SK-N-SH (cell line): ENCODE measurements at regions not wholly inside any gene's neighbourhood (a gene's known extent, or its start where the extent isn't known, plus 50 kb on each side); places are given as distances from the start of the nearest gene placed in this dataset.

Experiments
- CTCF ChIA-PET: fragments of 300-600, 350-600 bp; formaldehyde crosslinking; extraction: SDS; loops from one replicate; lab custom pipeline; 2021; lab: Yijun Ruan, JAX
- POLR2A ChIA-PET: fragments of 350-600 bp; sonication (Branson Sonifier 250); formaldehyde crosslinking; extraction: SDS; loops from one replicate; lab custom pipeline; 2020; ENCODE audit warnings: antibody characterized with exemption, inconsistent platforms; lab: Yijun Ruan, JAX
- DNase-seq: peaks from one replicate; pipeline ENCODE4 v3.0.0; 2012
- H2AFZ ChIP-seq: fragments of 200-600 bp; sonication (generic); 2 replicates; pipeline ENCODE4 v1.8.1; 2016; ENCODE audit warnings: antibody characterized with exemption, mild to moderate bottlenecking, low read depth
- H3F3A ChIP-seq: fragments of 200-600 bp; sonication (generic); replicated peaks from 2 replicates; pipeline ENCODE3; 2016; ENCODE audit warnings: antibody characterized with exemption, mild to moderate bottlenecking; ENCODE audit not compliant: insufficient read depth
- H3K27ac ChIP-seq, 2 experiments: fragments of 200-500 bp in 1 of 2; fragments of 200-600 bp in 1 of 2; sonication (Bioruptor generic) in 1 of 2; sonication (generic), shearing (Covaris generic) in 1 of 2; 2 replicates each; pipeline versions ENCODE4 v1.5.1 to v1.6.1; 2014 to 2016; ENCODE audit warnings: low read depth in 2 of 2, inconsistent platforms in 1 of 2, low read length in 1 of 2, mild to moderate bottlenecking in 1 of 2, mixed read lengths in 1 of 2
- H3K27me3 ChIP-seq: fragments of 200-600 bp; sonication (generic), shearing (Covaris generic); 2 replicates; pipeline ENCODE4 v1.6.1; 2016; ENCODE audit warnings: mixed run types; ENCODE audit not compliant: insufficient read depth
- H3K36me3 ChIP-seq, 2 experiments: fragments of 200-500 bp in 1 of 2; fragments of 200-600 bp in 1 of 2; sonication (Bioruptor generic) in 1 of 2; sonication (generic) in 1 of 2; replicated peaks in 1 of 2; 2 replicates each; pipeline versions ENCODE3 to v1.5.1; 2014 to 2016; ENCODE audit warnings: low read length in 1 of 2, mild to moderate bottlenecking in 1 of 2; ENCODE audit not compliant: insufficient read depth in 2 of 2, control insufficient read depth in 1 of 2
- H3K4me1 ChIP-seq, 2 experiments: fragments of 200-500 bp in 1 of 2; fragments of 200-600 bp in 1 of 2; sonication (Bioruptor generic) in 1 of 2; sonication (generic), shearing (Covaris generic) in 1 of 2; 2 replicates each; pipeline versions ENCODE4 v1.5.1 to v1.6.1; 2014 to 2016; ENCODE audit warnings: low read depth in 1 of 2, low read length in 1 of 2, mixed run types in 1 of 2; ENCODE audit not compliant: insufficient read depth in 2 of 2, control insufficient read depth in 1 of 2
- H3K4me2 ChIP-seq: fragments of 200-600 bp; sonication (generic), shearing (Covaris generic); 2 replicates; pipeline ENCODE4 v1.6.1; 2017; ENCODE audit warnings: mixed run types
- H3K4me3 ChIP-seq, 2 experiments: fragments of 200-500 bp in 1 of 2; fragments of 200-600 bp in 1 of 2; sonication (Bioruptor generic) in 1 of 2; sonication (generic), shearing (Covaris generic) in 1 of 2; 2 replicates each; pipeline versions ENCODE4 v1.5.1 to v1.8.1; 2014 to 2016; ENCODE audit warnings: low read depth in 2 of 2, inconsistent platforms in 1 of 2, low read length in 1 of 2, mild to moderate bottlenecking in 1 of 2, mixed read lengths in 1 of 2, moderate library complexity in 1 of 2
- H3K79me2 ChIP-seq: fragments of 200-600 bp; sonication (generic); 2 replicates; pipeline ENCODE4 v1.8.1; 2017; ENCODE audit warnings: mild to moderate bottlenecking; ENCODE audit not compliant: insufficient read depth
- H3K9ac ChIP-seq: fragments of 200-600 bp; sonication (generic); 2 replicates; pipeline ENCODE4 v1.6.1; 2017; ENCODE audit warnings: mixed run types
- H3K9me2 ChIP-seq: fragments of 200-600 bp; sonication (generic); 2 replicates; pipeline ENCODE4 v1.6.1; 2017; ENCODE audit warnings: mixed run types
- H3K9me3 ChIP-seq: fragments of 200-600 bp; sonication (generic); 2 replicates; pipeline ENCODE4 v1.6.1; 2017; ENCODE audit warnings: mixed run types, mild to moderate bottlenecking, moderate library complexity
- H4K20me1 ChIP-seq: fragments of 200-600 bp; sonication (generic); 2 replicates; pipeline ENCODE4 v1.6.1; 2017; ENCODE audit warnings: mild to moderate bottlenecking, mixed run types; ENCODE audit not compliant: insufficient read depth
- FOSL2 ChIP-seq: IDR thresholded peaks from 2 replicates; pipeline ENCODE4 v1.4.0; 2012; ENCODE audit warnings: low read depth, mild to moderate bottlenecking, moderate library complexity, borderline replicate concordance
- FOXM1 ChIP-seq: IDR thresholded peaks from 2 replicates; pipeline ENCODE4 v1.4.0; 2012; ENCODE audit warnings: low read depth, mild to moderate bottlenecking
- GATA2 ChIP-seq: sonication (generic); formaldehyde crosslinking; IDR thresholded peaks from 2 replicates; pipeline ENCODE4 v1.5.0; 2020; ENCODE audit warnings: mild to moderate bottlenecking, missing genetic modification reagents
- IRF3 ChIP-seq: fragments of 150-350 bp; IDR thresholded peaks from 2 replicates; pipeline ENCODE4 v1.6.1; 2016; ENCODE audit warnings: mild to moderate bottlenecking, low read depth, low read length
- MEF2A ChIP-seq: IDR thresholded peaks from 2 replicates; pipeline ENCODE4 v1.4.0; 2012; ENCODE audit warnings: low read depth, borderline replicate concordance
- NRF1 ChIP-seq: IDR thresholded peaks from 2 replicates; pipeline ENCODE4 v1.6.1; 2012; ENCODE audit warnings: low read depth, mild to moderate bottlenecking, low read length
- PBX3 ChIP-seq: IDR thresholded peaks from 2 replicates; pipeline ENCODE4; 2012
- POLR2AphosphoS5 ChIP-seq: IDR thresholded peaks from 2 replicates; pipeline ENCODE4 v1.6.1; 2012; ENCODE audit warnings: low read depth, low read length
- RFX5 ChIP-seq: IDR thresholded peaks from 2 replicates; pipeline ENCODE4 v1.6.1; 2012; ENCODE audit warnings: mild to moderate bottlenecking, improper control_type of control experiment, low read length
- RXRA ChIP-seq: IDR thresholded peaks from 2 replicates; pipeline ENCODE4 v1.4.0; 2012; ENCODE audit warnings: low read depth, mild to moderate bottlenecking, borderline replicate concordance
- SMC3 ChIP-seq: IDR thresholded peaks from 2 replicates; pipeline ENCODE4 v1.6.1; 2012; ENCODE audit warnings: low read depth, low read length, improper control_type of control experiment
- TEAD4 ChIP-seq: IDR thresholded peaks from 2 replicates; pipeline ENCODE4 v1.4.0; 2012; ENCODE audit warnings: mild to moderate bottlenecking, borderline replicate concordance; ENCODE audit not compliant: insufficient read depth
- ZBTB33 ChIP-seq: IDR thresholded peaks from 2 replicates; pipeline ENCODE4 v1.4.0; 2012; ENCODE audit warnings: low read depth, borderline replicate concordance
- WGBS: methylation state at CpG from one replicate; pipeline ENCODE4 v1.1.6; 2017; ENCODE audit warnings: low lambda C conversion rate; 5-methylcytosine and 5-hydroxymethylcytosine counted together
- TF ChIP-seq, protein P1 (sequence below): IDR thresholded peaks from 2 replicates; pipeline ENCODE4 v1.6.1; 2012; ENCODE audit warnings: mild to moderate bottlenecking, low read depth, low read length, moderate library complexity
- TF ChIP-seq, protein P2 (sequence below): IDR thresholded peaks from 2 replicates; pipeline ENCODE4 v1.4.0; 2012; ENCODE audit warnings: low read depth, borderline replicate concordance

- Histone ChIP-seq H3K36me3 (no peaks in the 10 kb centered on the region), H3K27ac (no peak overlapping the region), H3K9me3 (no peaks in the 10 kb centered on the region), H3K27me3 (no peaks in the 10 kb centered on the region), H3F3A (no peaks in the 10 kb centered on the region), H3K9me2 (no peaks in the 10 kb centered on the region), H3K9ac (no peak overlapping the region), H2AFZ (no peak overlapping the region), H4K20me1 (no peaks in the 10 kb centered on the region), H3K4me3 (no peak overlapping the region), H3K79me2 (no peaks in the 10 kb centered on the region), H3K4me2 (no peak overlapping the region), H3K4me1 (no peaks in the 10 kb centered on the region)
- ChIA-PET CTCF (no interaction called here), POLR2A (no interaction called here)
- no peak for DNase-seq
- TF ChIP-seq RFX5: no peak
- TF ChIP-seq TEAD4: no peak
- TF ChIP-seq SMC3: no peak
- no peak for TF ChIP-seq IRF3
- no peak for TF ChIP-seq FOXM1
- TF ChIP-seq ZBTB33: no peak
- TF ChIP-seq, protein P1, sequence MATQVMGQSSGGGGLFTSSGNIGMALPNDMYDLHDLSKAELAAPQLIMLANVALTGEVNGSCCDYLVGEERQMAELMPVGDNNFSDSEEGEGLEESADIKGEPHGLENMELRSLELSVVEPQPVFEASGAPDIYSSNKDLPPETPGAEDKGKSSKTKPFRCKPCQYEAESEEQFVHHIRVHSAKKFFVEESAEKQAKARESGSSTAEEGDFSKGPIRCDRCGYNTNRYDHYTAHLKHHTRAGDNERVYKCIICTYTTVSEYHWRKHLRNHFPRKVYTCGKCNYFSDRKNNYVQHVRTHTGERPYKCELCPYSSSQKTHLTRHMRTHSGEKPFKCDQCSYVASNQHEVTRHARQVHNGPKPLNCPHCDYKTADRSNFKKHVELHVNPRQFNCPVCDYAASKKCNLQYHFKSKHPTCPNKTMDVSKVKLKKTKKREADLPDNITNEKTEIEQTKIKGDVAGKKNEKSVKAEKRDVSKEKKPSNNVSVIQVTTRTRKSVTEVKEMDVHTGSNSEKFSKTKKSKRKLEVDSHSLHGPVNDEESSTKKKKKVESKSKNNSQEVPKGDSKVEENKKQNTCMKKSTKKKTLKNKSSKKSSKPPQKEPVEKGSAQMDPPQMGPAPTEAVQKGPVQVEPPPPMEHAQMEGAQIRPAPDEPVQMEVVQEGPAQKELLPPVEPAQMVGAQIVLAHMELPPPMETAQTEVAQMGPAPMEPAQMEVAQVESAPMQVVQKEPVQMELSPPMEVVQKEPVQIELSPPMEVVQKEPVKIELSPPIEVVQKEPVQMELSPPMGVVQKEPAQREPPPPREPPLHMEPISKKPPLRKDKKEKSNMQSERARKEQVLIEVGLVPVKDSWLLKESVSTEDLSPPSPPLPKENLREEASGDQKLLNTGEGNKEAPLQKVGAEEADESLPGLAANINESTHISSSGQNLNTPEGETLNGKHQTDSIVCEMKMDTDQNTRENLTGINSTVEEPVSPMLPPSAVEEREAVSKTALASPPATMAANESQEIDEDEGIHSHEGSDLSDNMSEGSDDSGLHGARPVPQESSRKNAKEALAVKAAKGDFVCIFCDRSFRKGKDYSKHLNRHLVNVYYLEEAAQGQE: no peak
- no peak for TF ChIP-seq GATA2 (CRISPR knock-in tag)
- TF ChIP-seq POLR2AphosphoS5: no peak
- TF ChIP-seq RXRA: no peak
- TF ChIP-seq FOSL2: no peak
- under 1% methylated on average over 8 of the region's 8 CpGs for WGBS
Measured at GRCh38 chr5:4087110-4087509, 491.5 kb downstream of the IRX1 start.

GRCh38 chr5:4089087-4089486, 493.5 kb downstream of the IRX1 start:
- H3K4me2 ChIP-seq: no peak overlapping the region
- no peak overlapping the region for H3K27ac ChIP-seq
- no peaks in the 10 kb centered on the region for H3K9me3 ChIP-seq
- POLR2A ChIA-PET: no interaction called here
- no peaks in the 10 kb centered on the region for H3K9me2 ChIP-seq
- no peak overlapping the region for H2AFZ ChIP-seq
- WGBS: 0% methylated on average over 1 of the region's 1 CpG
- H3K9ac ChIP-seq: no peak overlapping the region
- TF ChIP-seq NRF1: no peak
- no peak for TF ChIP-seq TEAD4
- TF ChIP-seq MEF2A: no peak
- no peak for TF ChIP-seq PBX3
- TF ChIP-seq RXRA: no peak
- TF ChIP-seq, protein P2, sequence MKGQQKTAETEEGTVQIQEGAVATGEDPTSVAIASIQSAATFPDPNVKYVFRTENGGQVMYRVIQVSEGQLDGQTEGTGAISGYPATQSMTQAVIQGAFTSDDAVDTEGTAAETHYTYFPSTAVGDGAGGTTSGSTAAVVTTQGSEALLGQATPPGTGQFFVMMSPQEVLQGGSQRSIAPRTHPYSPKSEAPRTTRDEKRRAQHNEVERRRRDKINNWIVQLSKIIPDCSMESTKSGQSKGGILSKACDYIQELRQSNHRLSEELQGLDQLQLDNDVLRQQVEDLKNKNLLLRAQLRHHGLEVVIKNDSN: no peak
- TF ChIP-seq ZBTB33: no peak
- TF ChIP-seq, all 33 proteins: peak for 0
- DNase-seq: no peak
- Histone ChIP-seq H3K27me3 (no peaks in the 10 kb centered on the region), H4K20me1 (no peaks in the 10 kb centered on the region), H3K79me2 (no peaks in the 10 kb centered on the region), H3K4me1 (no peaks in the 10 kb centered on the region), H3K4me3 (no peak overlapping the region), H3K36me3 (no peaks in the 10 kb centered on the region), H3F3A (no peaks in the 10 kb centered on the region)
- CTCF ChIA-PET: interaction anchor here (0.8 kb wide), 1 partner anchor 22 kb away, joined by 3 read pairs; no protein-coding TSS in a partner anchor
